HG02571 (cell line): ENCODE measurements at regions not wholly inside any gene's neighbourhood (a gene's known extent, or its start where the extent isn't known, plus 50 kb on each side); places are given as distances from the start of the nearest gene placed in this dataset.
A peak's percentile ranks its signal among the peaks of the same experiment; 100 is the strongest.

Experiments used
- ATAC-seq: cut with Tn5 transposase; IDR thresholded peaks from one replicate; pipeline ENCODE4 v1.9.1; 2021; ENCODE audit warnings: mild to moderate bottlenecking, moderate library complexity; ENCODE audit not compliant: unreplicated experiment

DNA sequence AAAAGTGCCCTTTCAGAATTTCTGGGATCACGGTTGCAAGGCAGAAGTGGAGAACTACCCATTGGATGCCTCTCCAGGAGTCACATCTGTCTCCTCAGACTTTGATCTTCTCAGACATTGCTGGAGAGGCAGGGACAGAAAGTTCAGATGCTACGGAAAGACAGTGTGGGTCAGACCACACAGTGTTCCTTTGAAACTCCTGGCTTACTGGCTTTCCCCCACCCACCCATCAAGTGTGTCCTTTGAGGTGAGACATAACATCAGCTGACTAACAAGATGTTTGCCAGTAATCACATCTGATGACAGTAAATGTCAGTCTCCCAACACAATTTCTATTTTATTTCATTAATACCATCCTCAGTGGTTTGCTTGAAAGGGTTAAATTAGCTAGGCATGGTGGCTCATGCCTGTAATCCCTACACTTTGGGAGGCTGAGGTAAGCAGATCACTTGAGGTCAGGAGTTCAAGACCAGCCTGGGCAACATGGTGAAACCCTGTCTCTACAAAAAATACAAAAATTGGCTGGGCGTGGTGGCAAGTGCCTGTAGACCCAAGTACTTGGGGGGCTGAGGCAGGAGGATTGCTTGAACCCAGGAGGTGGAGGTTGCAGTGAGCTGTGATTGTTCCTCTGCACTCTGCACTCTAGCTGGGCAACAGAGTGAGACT is 67.2 kb upstream of the SNX9 start:
- no peak for ATAC-seq

DNA sequence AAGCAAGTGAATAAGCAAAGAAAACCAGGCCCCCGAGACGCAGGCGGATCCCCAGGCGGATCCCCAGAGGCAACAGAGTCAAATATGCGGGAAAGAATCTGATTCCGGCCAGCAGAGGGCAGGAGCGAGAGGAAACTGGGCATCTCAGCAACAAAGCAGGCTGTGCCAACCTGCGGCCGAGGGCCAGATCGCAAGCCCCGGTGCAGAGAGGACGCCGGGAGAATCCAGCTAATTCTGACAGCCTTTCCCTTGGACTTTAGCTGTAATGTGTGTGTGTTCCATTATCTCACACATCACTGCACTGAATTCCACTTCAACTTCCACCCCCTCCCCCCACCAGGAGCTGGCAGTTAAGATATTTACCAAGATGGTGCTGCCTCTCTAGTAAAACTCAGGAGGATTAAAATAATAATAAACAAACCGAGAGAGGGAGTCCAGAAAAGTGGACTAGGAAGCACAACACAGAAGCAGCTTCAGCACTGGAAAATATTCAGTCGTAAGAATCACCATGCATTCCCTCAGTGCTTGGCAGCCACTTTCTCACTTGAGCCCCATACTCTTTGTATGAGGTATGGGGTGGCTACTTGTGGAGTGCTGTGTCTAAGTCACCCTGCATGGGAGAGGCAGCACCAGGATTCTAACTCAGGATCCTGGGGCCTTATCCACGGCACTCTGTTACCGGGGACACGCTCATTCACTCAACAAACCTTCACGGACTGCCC is 66.2 kb upstream of the SNX9 start:
- no peak for ATAC-seq

- no peak for ATAC-seq
Observed at GRCh38 chr6:157757430-157758403, 65.3 kb upstream of the SNX9 start.

- no peak for ATAC-seq
Observed at GRCh38 chr6:157758516-157759023, 64.5 kb upstream of the SNX9 start.

DNA sequence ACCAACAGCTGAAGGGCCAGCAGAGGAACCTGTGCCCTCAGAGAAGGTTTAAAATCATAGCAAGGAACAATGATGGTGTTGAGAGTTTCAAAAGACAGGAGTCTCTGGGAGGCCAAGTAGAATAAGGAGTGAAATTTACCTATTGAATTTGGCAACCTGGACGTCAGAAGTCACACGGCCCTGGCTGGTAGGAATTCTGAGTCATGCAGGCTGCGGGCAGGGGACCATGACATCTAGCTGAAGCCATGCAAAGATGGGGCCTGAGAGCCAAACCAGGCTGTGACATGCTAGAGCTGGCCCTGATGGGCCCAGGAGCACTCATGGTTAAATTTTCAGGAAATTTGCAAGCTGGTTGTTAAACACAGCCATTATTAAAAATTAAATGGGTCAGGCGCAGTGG is 64.0 kb upstream of the SNX9 start:
- no peak for ATAC-seq

- ATAC-seq = no peak
Observed at GRCh38 chr6:157760137-157760536, 62.9 kb upstream of the SNX9 start.

DNA sequence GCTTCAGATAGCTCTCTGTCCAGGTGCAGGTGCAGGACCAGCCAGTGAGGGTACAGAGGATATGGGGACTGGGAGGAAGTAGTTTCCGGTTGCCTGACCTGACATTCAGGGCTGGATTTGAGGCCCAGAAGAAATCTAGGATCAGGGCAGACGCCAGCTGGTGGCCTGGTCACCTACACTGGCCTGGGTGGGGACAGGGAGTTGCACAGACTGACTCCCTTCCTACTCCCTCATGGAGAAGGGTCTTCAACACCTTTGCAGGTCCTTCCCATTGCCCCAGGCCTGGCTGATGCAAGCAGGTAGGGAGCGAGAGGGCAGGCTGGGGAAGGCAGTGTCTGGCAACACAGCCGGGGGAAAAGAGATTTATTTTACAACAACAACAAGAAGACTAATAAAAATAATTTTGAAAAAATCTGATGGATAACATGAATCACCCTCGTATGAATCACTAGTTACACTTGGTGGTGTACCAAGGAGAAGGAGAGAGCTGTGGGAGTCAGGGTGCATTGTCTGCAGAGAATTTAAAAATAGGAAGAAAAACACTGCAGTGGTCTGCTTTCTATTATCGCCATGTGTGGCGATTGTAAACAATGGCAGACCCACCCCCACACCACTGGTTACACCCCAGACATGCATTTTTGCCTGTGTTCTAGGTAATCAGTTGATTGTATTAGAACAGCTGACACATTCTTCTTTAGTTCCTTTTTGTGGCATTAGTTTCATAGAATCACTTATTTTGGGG is 62.3 kb upstream of the SNX9 start:
- peak; percentile 5 for ATAC-seq

GRCh38 chr6:157761331-157761921 is 61.6 kb upstream of the SNX9 start:
- peak; percentile 37 for ATAC-seq

- ATAC-seq = no peak
Observed at GRCh38 chr6:157761926-157762325, 61.1 kb upstream of the SNX9 start.

DNA sequence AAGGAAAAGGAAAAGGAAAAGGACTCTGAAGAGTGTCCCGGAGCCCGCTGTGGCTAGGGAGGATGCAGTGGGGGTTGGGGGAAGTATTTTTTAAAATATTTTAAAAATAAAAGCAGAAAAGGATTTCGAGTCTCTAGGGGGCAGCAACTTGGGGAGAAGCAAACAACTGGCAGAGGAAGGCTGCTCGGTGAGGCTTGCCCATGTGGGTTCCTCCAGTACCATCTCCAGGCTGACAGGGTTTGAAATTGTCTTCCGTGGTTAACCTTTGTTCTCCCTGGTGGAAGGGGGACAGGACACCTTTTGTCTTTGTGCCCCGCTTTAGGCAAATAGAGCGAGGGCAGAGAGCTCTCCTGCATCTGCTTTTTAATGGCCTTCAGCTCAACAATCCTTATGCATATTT is 60.4 kb upstream of the SNX9 start:
- ATAC-seq = no peak

DNA sequence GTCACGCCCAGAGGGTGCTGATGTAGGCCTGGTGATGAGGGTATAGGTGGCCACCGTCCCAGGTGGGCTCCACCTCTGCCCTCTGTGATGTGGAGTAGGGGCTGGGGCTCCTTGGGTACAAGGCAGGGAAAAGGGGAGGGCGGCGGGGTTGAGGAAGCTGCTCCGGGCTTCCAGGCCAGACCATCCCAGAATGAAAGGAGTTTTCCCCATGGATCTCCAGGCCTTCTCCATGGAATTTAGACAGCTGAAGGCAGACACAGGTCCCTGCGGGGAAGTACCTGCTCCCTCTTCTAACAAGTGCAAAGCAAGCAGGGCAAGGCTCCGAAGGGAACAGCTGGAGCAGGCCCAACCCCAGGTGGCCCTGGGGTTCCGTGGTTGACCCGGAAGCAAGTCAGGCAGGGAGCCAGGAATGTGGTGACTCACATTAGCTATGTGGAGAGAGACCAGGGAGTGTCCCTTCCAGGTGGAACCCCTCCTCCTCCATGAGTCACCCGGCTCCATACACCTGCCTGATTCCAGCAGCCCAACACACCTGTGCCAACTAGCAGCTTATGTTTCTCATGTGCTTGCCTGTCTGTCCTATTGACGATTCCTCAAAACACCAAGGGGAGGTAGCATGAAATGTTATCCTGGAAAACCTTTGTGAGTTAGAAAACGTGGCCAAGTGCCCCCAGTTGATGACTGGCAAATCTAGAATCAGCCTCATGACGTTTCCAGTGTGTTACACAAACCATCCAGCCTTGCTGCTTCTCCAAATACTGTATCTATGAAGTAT is 59.7 kb upstream of the SNX9 start:
- ATAC-seq = no peak

DNA sequence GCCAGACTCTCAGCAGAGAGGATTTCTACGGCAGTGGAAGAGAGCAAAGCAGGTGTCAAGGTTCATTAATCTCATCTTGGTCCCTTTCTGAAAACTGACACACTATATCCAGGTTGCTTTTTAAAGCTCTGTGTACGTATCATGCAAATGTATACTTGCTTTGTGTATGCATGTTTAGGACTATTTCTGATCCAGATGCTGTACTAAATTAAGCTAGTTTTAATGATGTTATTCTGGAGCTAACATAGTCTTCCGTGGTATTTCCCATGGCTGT is 59.2 kb upstream of the SNX9 start:
- peak; percentile 18 for ATAC-seq

- ATAC-seq = peak; percentile 40
Observed at GRCh38 chr6:157764178-157765068, 58.6 kb upstream of the SNX9 start.

DNA sequence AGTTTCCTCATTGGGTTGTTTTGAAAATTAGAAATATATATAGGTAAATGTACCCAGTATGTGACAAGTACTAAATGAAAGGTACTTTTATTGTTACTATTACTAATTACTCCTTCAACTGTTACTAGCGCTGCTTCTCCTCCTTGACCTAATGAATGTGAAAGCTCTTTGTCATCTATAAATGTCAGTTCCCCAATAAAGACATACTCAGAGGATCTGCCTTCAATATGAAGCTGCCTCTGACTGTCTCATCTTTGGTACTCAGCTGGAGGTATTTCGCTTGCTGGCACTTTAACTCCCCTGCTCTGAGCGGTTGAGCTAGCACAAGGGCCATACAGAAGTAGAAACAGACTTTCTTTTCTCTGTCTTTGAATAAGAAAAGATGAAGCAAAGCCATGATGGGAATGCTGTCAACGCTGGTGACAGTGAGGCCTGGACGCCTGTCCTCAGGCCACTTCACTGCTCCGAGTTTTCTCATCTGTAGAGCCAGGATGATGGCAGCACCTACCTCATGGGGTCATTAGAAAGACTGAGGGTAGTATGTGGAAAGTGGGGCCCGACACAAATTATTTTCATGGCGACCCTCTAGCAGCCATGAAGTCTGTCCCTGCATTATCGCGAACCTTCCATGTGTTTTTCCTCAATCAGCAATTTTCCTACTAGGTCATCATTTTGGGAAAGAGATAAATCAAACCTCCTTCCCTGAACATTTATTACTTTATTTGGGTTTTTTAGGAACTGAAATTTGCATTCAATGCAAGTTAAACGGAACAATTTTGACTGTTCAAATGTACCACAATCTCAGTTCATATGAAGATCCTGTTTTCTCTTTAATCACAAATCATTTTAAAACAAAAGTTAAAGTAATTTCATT is 55.9 kb upstream of the SNX9 start:
- ATAC-seq = no peak

GRCh38 chr6:157767775-157768156 is 55.3 kb upstream of the SNX9 start:
- ATAC-seq = no peak

DNA sequence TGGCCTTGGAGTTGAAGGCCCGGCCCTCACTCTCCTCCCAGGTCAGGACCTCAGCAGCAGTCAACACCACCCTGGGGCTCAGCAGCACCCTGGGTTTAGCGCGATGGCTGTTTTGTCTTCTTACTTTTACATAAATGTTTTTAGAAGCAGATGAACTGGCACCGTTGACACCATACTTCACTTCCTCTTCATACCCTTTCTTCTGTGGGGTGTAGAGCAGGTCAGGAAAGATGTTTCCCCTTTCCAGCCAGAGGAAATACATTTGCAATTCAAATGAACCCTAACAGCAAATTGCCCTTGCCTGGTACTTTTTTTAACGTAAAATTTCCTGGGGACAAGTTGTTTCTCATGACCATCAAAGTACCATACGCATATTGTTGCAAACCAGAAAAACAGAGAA is 54.7 kb upstream of the SNX9 start:
- ATAC-seq = no peak

DNA sequence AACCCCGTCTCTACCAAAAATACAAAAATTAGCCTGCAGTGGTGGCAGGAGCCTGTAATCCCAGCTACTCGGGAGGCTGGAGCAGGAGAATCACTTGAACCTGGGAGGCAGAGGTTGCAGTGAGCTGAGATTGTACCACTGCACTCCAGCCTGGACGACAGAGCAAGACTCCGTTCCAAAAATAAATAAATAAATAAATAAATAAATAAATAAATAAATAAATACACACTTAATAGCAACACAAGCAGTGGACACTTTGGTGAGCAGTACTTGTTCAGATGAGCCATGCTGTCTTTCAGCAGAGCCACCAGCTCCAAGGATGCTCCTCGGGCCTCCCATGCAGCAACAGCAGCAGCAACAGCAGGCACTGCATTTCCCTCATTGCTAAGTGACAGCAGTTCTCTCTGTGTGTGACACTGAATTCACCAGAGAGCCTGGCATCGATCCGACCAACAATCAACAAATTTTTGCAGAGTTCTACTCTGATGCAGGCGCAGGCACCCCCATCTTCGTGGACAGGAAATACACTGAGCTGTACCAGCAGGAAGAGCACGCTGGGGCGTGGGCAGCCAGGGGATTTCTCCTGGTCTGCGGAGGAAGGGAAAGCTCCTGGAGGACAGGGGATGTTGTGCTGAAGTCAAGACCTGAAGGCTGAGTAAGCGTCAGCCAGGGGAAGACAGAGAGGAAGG is 54.0 kb upstream of the SNX9 start:
- no peak for ATAC-seq
